ENCODE measurements at regions not wholly inside any gene's neighbourhood (a gene's known extent, or its start where the extent isn't known, plus 50 kb on each side); places are given as distances from the start of the nearest gene placed in this dataset.

DNA sequence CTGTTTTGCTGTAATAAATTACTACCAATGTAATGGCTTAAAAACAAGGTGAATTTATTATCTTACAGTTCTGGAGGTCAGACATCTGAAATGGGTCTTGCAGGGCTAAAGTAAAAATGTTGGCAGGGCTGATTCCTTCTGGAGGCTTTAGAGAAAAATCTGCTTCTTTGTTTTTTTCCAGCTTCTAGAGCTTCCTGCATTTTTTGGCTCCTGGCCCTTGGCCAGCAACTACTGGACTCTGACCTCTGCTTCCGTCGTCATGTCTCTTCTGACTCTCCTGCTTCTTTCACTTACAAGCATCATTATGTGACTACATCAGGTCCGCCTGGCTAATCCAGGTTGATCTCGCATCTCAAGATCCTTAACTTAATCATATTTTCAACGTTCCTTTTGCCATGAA is 350.9 kb downstream of the S1PR1 start:
- DNase-seq (ENCODE audit: low spot score) = no peak
- CTCF ChIA-PET = no interaction called here
- TF ChIP-seq EZH2 (IDR thresholded peaks at IDR 0.05; ENCODE audit: borderline replicate concordance, low read depth, low read length, poor library complexity, severe bottlenecking) = no peak
- TF ChIP-seq, protein P1, sequence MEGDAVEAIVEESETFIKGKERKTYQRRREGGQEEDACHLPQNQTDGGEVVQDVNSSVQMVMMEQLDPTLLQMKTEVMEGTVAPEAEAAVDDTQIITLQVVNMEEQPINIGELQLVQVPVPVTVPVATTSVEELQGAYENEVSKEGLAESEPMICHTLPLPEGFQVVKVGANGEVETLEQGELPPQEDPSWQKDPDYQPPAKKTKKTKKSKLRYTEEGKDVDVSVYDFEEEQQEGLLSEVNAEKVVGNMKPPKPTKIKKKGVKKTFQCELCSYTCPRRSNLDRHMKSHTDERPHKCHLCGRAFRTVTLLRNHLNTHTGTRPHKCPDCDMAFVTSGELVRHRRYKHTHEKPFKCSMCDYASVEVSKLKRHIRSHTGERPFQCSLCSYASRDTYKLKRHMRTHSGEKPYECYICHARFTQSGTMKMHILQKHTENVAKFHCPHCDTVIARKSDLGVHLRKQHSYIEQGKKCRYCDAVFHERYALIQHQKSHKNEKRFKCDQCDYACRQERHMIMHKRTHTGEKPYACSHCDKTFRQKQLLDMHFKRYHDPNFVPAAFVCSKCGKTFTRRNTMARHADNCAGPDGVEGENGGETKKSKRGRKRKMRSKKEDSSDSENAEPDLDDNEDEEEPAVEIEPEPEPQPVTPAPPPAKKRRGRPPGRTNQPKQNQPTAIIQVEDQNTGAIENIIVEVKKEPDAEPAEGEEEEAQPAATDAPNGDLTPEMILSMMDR (conservative IDR thresholded peaks at IDR 0.05; ENCODE audit: low read depth, low read length) = no peak
- no TSS peak for BruUV-seq (replicated peaks)
- Histone ChIP-seq H3K4me3 (ENCODE audit: low read depth, low read length, poor library complexity, severe bottlenecking) (no peak overlapping the region), H3K9me3 (ENCODE audit: low read depth, low read length, poor library complexity, severe bottlenecking) (no peaks in the 10 kb centered on the region), H3K4me1 (ENCODE audit: insufficient read depth, low read length, poor library complexity, severe bottlenecking) (no peaks in the 10 kb centered on the region), H3K27me3 (replicated peaks; ENCODE audit: insufficient read depth, low read depth, low read length, poor library complexity) (no peaks in the 10 kb centered on the region), H3K36me3 (ENCODE audit: insufficient read depth, low read length, poor library complexity, severe bottlenecking) (no peaks in the 10 kb centered on the region), H3K27ac (ENCODE audit: low read depth, low read length, poor library complexity, severe bottlenecking) (no peak overlapping the region)
- intact Hi-C loops (cut with micrococcal nuclease; ENCODE audit: unreplicated experiment) = no loop called here
- POLR2A ChIA-PET (ENCODE audit: low non-redundant PET) = no interaction called here

DNA sequence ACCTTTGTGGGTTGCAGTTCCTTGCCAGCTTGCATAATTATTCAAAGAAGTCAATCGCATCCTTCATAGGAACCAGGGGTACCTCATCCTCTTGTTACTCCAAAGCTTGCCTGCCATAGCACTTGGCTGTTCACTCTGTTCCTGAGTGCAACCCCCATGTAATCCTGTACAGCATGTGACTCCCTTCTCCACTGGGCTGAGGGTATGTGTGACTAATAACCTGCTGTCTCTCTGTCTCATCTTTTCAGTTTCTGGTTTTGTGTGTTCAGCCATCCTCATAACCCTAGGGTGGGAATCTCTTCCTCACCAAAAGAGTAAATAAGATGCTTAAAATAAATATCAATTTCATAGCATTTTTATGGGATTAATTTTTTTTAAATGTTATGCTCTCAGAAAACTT is 351.9 kb downstream of the S1PR1 start:
- POLR2A ChIA-PET (ENCODE audit: low non-redundant PET) = no interaction called here
- intact Hi-C loops (cut with micrococcal nuclease; ENCODE audit: unreplicated experiment) = no loop called here

DNA sequence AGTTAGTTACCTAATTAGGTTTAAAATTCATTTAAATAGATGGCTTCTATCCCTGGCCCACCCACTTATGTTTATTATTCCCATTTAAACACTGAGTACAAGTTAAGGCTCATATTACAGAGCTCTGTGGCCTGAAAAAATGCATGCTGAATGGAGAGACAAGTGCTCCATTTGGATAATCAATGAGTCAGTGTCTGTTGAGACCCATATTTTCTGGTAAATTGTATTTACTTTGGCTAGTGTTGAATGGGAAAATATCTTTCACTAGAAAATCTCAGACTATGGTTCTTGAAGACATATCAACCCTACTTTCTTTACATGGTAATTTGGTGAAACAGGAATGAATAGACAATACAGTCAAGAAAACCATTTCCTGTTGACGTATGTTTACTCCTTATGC is 356.0 kb downstream of the S1PR1 start:
- DNase-seq (ENCODE audit: low spot score) = peak; percentile 40
- TF ChIP-seq, protein P1 (conservative IDR thresholded peaks at IDR 0.05; ENCODE audit: low read depth, low read length) = no peak
- no peak for TF ChIP-seq EZH2 (IDR thresholded peaks at IDR 0.05; ENCODE audit: borderline replicate concordance, low read depth, low read length, poor library complexity, severe bottlenecking)
- ChIA-PET POLR2A (ENCODE audit: low non-redundant PET) (no interaction called here), CTCF (no interaction called here)
- no peaks in the 10 kb centered on the region for H3K36me3 ChIP-seq (ENCODE audit: insufficient read depth, low read length, poor library complexity, severe bottlenecking)
- H3K4me1 ChIP-seq (ENCODE audit: insufficient read depth, low read length, poor library complexity, severe bottlenecking) = no peaks in the 10 kb centered on the region
- no peak overlapping the region for H3K4me3 ChIP-seq (ENCODE audit: low read depth, low read length, poor library complexity, severe bottlenecking)
- intact Hi-C loops (cut with micrococcal nuclease; ENCODE audit: unreplicated experiment) = no loop called here
- H3K27ac ChIP-seq (ENCODE audit: low read depth, low read length, poor library complexity, severe bottlenecking) = no peak overlapping the region
- H3K27me3 ChIP-seq (replicated peaks; ENCODE audit: insufficient read depth, low read depth, low read length, poor library complexity) = no peaks in the 10 kb centered on the region
- no TSS peak for BruUV-seq (replicated peaks)
- no peaks in the 10 kb centered on the region for H3K9me3 ChIP-seq (ENCODE audit: low read depth, low read length, poor library complexity, severe bottlenecking)

More for the DNA sequence above, 351.9 kb downstream of the S1PR1 start:
- CTCF ChIA-PET = no interaction called here
- no peaks in the 10 kb centered on the region for H3K27me3 ChIP-seq (replicated peaks; ENCODE audit: insufficient read depth, low read depth, low read length, poor library complexity)
- H3K4me1 ChIP-seq (ENCODE audit: insufficient read depth, low read length, poor library complexity, severe bottlenecking) = no peaks in the 10 kb centered on the region
- H3K9me3 ChIP-seq (ENCODE audit: low read depth, low read length, poor library complexity, severe bottlenecking) = no peaks in the 10 kb centered on the region
- no peak overlapping the region for H3K27ac ChIP-seq (ENCODE audit: low read depth, low read length, poor library complexity, severe bottlenecking)
- H3K4me3 ChIP-seq (ENCODE audit: low read depth, low read length, poor library complexity, severe bottlenecking) = no peak overlapping the region
- DNase-seq (ENCODE audit: low spot score) = no peak
- TF ChIP-seq, protein P1 (conservative IDR thresholded peaks at IDR 0.05; ENCODE audit: low read depth, low read length) = no peak
- no peak for TF ChIP-seq EZH2 (IDR thresholded peaks at IDR 0.05; ENCODE audit: borderline replicate concordance, low read depth, low read length, poor library complexity, severe bottlenecking)
- no TSS peak for BruUV-seq (replicated peaks)
- H3K36me3 ChIP-seq (ENCODE audit: insufficient read depth, low read length, poor library complexity, severe bottlenecking) = no peaks in the 10 kb centered on the region
